Liver (tissue), 8 donors: ENCODE measurements at regions not wholly inside any gene's neighbourhood (a gene's known extent, or its start where the extent isn't known, plus 50 kb on each side); places are given as distances from the start of the nearest gene placed in this dataset.

Source experiments
- DNase-seq: peaks from one replicate; pipeline ENCODE4 v3.0.0-alpha.2; 2017; ENCODE audit warnings: low spot score
- H3K27ac ChIP-seq, 2 donors: one replicate each; pipeline ENCODE4 v1.7.0; 2013; ENCODE audit warnings: inconsistent platforms in 2 of 2, low read length in 2 of 2, control low read depth in 1 of 2, low read depth in 1 of 2, mild to moderate bottlenecking in 1 of 2
- H3K27me3 ChIP-seq, 4 donors: one replicate each; pipeline versions ENCODE4 v1.6.1 to v1.7.0; 2013; ENCODE audit warnings: low read length in 3 of 4, inconsistent platforms in 1 of 4, mild to moderate bottlenecking in 1 of 4, moderate library complexity in 1 of 4; ENCODE audit not compliant: control insufficient read depth in 4 of 4, insufficient read depth in 4 of 4
- H3K36me3 ChIP-seq, 4 donors: one replicate each; pipeline versions ENCODE4 v1.6.1 to v1.7.0; 2013; ENCODE audit warnings: low read length in 3 of 4, mild to moderate bottlenecking in 3 of 4, low read depth in 1 of 4, moderate library complexity in 1 of 4; ENCODE audit not compliant: control insufficient read depth in 4 of 4, insufficient read depth in 3 of 4
- H3K4me1 ChIP-seq, 4 donors: one replicate each; pipeline versions ENCODE4 v1.6.1 to v1.7.0; 2013; ENCODE audit warnings: low read length in 3 of 4, mild to moderate bottlenecking in 3 of 4, moderate library complexity in 1 of 4; ENCODE audit not compliant: control insufficient read depth in 4 of 4, insufficient read depth in 4 of 4
- H3K4me3 ChIP-seq, 3 donors: one replicate each; pipeline versions ENCODE4 v1.6.1 to v1.7.0; 2013; ENCODE audit warnings: low read length in 3 of 3, control low read depth in 1 of 3, low read depth in 1 of 3, mild to moderate bottlenecking in 1 of 3
- H3K9ac ChIP-seq, 2 donors: one replicate each; pipeline ENCODE4 v1.7.0; 2013; ENCODE audit warnings: low read length in 2 of 2, mild to moderate bottlenecking in 2 of 2, moderate library complexity in 2 of 2, control low read depth in 1 of 2, low read depth in 1 of 2
- H3K9me3 ChIP-seq, 4 donors: one replicate each; pipeline versions ENCODE4 v1.6.1 to v1.7.0; 2013; ENCODE audit warnings: low read length in 3 of 4; ENCODE audit not compliant: control insufficient read depth in 4 of 4
- CTCF ChIP-seq: fragments of 150-350 bp; IDR thresholded peaks from 2 replicates; pipeline ENCODE4 v1.5.1; 2017; ENCODE audit warnings: improper control_type of control experiment, low read depth, low read length; ENCODE audit not compliant: missing input control
- FOXA1 ChIP-seq: IDR thresholded peaks from 2 replicates; pipeline ENCODE4 v1.6.1; 2016; ENCODE audit warnings: antibody characterized with exemption
- FOXA2 ChIP-seq: IDR thresholded peaks from 2 replicates; pipeline ENCODE4 v1.6.1; 2016; ENCODE audit warnings: antibody characterized with exemption
- GABPA ChIP-seq, 2 donors: IDR thresholded peaks in 1 of 2; conservative IDR thresholded peaks in 1 of 2; 2 replicates each; pipeline ENCODE4 v1.6.1; 2016; ENCODE audit warnings: antibody characterized with exemption in 2 of 2, mild to moderate bottlenecking in 1 of 2, moderate library complexity in 1 of 2
- HNF4A ChIP-seq, 2 donors: conservative IDR thresholded peaks; 2 replicates each; pipeline ENCODE4 v1.6.1; 2016; ENCODE audit warnings: antibody characterized with exemption in 2 of 2, mild to moderate bottlenecking in 2 of 2
- HNF4G ChIP-seq: IDR thresholded peaks from 2 replicates; pipeline ENCODE4 v1.6.1; 2016; ENCODE audit warnings: antibody characterized with exemption
- JUND ChIP-seq, 2 donors: IDR thresholded peaks; 2 replicates each; pipeline ENCODE4 v1.6.1; 2016; ENCODE audit warnings: antibody characterized with exemption in 2 of 2
- NR2F2 ChIP-seq: IDR thresholded peaks from 2 replicates; pipeline ENCODE4 v1.6.1; 2016; ENCODE audit warnings: antibody characterized with exemption
- RAD21 ChIP-seq, 2 donors: IDR thresholded peaks; 2 replicates each; pipeline ENCODE4 v1.6.1; 2016; ENCODE audit warnings: antibody characterized with exemption in 2 of 2, mild to moderate bottlenecking in 2 of 2
- SP1 ChIP-seq: IDR thresholded peaks from 2 replicates; pipeline ENCODE4 v1.6.1; 2018; ENCODE audit warnings: antibody characterized with exemption, mild to moderate bottlenecking
- TAF1 ChIP-seq: conservative IDR thresholded peaks from 2 replicates; pipeline ENCODE4 v1.6.1; 2016; ENCODE audit warnings: antibody characterized with exemption, mild to moderate bottlenecking
- YY1 ChIP-seq: IDR thresholded peaks from 2 replicates; pipeline ENCODE4 v1.6.1; 2016; ENCODE audit warnings: antibody characterized with exemption, mild to moderate bottlenecking
- WGBS: extraction: QIAGEN DNeasy Blood & Tissue Kit; methylation state at CpG from one replicate; pipeline ENCODE4 v1.1.7; 2013; 5-methylcytosine and 5-hydroxymethylcytosine counted together
- TF ChIP-seq, protein P1 (sequence below): IDR thresholded peaks from 2 replicates; pipeline ENCODE4 v1.6.1; 2016; ENCODE audit warnings: antibody characterized with exemption
- TF ChIP-seq, protein P2 (sequence below): IDR thresholded peaks from 2 replicates; pipeline ENCODE4 v1.6.1; 2016; ENCODE audit warnings: antibody characterized with exemption
- TF ChIP-seq, protein P3 (sequence below): IDR thresholded peaks from 2 replicates; pipeline ENCODE4 v1.6.1; 2016; ENCODE audit warnings: antibody characterized with exemption
- TF ChIP-seq, protein P4 (sequence below): IDR thresholded peaks from 2 replicates; pipeline ENCODE4 v1.6.1; 2016; ENCODE audit warnings: antibody characterized with exemption, mild to moderate bottlenecking
- donor health status: healthy.
- donor health status: healthy.
- donor health status: healthy.
- donor health status: healthy.
- donor health status: healthy.

GRCh38 chr9:7561527-7562080, 238.0 kb downstream of the DMAC1 start:
- Histone ChIP-seq H3K4me1 (no peaks in the 10 kb centered on the region), H3K27ac (no peak overlapping the region), H3K9ac (no peak overlapping the region), H3K9me3 (no peaks in the 10 kb centered on the region), H3K36me3 (no peaks in the 10 kb centered on the region), H3K27me3 (peaks cover 0 to 12% (median 0%) of the 10 kb centered on the region in 4 donors), H3K4me3 (no peak overlapping the region)
- no peak for TF ChIP-seq SP1
- TF ChIP-seq FOXA2 = no peak
- TF ChIP-seq GABPA (IDR thresholded peaks at IDR 0.05 in 1 of 2, conservative IDR thresholded peaks at IDR 0.05 in 1 of 2) = no peak
- TF ChIP-seq HNF4G = no peak
- TF ChIP-seq RAD21 (IDR thresholded peaks at IDR 0.05) = no peak
- TF ChIP-seq, protein P1, sequence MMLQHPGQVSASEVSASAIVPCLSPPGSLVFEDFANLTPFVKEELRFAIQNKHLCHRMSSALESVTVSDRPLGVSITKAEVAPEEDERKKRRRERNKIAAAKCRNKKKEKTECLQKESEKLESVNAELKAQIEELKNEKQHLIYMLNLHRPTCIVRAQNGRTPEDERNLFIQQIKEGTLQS = no peak
- TF ChIP-seq, protein P2, sequence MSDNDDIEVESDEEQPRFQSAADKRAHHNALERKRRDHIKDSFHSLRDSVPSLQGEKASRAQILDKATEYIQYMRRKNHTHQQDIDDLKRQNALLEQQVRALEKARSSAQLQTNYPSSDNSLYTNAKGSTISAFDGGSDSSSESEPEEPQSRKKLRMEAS = no peak
- TF ChIP-seq FOXA1 = no peak
- TF ChIP-seq, protein P3, sequence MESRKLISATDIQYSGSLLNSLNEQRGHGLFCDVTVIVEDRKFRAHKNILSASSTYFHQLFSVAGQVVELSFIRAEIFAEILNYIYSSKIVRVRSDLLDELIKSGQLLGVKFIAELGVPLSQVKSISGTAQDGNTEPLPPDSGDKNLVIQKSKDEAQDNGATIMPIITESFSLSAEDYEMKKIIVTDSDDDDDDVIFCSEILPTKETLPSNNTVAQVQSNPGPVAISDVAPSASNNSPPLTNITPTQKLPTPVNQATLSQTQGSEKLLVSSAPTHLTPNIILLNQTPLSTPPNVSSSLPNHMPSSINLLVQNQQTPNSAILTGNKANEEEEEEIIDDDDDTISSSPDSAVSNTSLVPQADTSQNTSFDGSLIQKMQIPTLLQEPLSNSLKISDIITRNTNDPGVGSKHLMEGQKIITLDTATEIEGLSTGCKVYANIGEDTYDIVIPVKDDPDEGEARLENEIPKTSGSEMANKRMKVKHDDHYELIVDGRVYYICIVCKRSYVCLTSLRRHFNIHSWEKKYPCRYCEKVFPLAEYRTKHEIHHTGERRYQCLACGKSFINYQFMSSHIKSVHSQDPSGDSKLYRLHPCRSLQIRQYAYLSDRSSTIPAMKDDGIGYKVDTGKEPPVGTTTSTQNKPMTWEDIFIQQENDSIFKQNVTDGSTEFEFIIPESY = no peak
- TF ChIP-seq JUND (IDR thresholded peaks at IDR 0.05) = no peak
- TF ChIP-seq CTCF = no peak
- no peak for TF ChIP-seq HNF4A (conservative IDR thresholded peaks at IDR 0.05)
- no peak for TF ChIP-seq YY1
- TF ChIP-seq NR2F2 = no peak
- TF ChIP-seq, protein P4, sequence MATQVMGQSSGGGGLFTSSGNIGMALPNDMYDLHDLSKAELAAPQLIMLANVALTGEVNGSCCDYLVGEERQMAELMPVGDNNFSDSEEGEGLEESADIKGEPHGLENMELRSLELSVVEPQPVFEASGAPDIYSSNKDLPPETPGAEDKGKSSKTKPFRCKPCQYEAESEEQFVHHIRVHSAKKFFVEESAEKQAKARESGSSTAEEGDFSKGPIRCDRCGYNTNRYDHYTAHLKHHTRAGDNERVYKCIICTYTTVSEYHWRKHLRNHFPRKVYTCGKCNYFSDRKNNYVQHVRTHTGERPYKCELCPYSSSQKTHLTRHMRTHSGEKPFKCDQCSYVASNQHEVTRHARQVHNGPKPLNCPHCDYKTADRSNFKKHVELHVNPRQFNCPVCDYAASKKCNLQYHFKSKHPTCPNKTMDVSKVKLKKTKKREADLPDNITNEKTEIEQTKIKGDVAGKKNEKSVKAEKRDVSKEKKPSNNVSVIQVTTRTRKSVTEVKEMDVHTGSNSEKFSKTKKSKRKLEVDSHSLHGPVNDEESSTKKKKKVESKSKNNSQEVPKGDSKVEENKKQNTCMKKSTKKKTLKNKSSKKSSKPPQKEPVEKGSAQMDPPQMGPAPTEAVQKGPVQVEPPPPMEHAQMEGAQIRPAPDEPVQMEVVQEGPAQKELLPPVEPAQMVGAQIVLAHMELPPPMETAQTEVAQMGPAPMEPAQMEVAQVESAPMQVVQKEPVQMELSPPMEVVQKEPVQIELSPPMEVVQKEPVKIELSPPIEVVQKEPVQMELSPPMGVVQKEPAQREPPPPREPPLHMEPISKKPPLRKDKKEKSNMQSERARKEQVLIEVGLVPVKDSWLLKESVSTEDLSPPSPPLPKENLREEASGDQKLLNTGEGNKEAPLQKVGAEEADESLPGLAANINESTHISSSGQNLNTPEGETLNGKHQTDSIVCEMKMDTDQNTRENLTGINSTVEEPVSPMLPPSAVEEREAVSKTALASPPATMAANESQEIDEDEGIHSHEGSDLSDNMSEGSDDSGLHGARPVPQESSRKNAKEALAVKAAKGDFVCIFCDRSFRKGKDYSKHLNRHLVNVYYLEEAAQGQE = no peak
- 68% methylated on average over 6 of the region's 6 CpGs for WGBS
- DNase-seq = no peak

DNA sequence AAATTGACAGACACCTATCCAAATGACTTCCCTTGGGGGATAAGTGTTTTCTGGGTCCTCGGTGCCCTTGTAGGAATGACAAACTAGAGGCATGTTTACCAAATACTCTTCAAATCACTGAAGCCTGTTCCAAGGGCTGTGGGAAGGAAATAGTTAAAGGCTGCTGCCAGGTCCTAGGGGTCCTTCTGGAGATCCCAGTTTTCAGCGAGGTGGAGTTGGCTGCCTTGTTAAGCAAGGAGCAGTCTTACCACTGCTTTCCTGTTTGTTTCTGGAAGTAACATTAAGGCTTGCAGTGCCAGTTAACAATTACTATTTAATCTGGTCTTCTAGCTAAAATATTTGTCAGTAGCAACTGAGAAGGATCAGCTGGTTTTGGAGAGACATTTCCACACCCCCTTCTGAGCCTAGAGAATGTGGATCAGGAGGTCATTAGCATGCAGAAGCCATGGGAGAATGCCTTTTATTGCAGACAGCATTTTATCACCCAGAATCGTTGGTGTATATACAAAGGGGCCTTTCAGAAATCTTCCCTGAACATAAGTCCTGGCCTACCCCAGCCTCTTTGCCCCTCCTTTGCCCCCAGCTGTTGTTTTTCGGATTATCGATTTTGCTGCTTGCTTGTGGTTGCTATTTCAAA, 238.8 kb downstream of the DMAC1 start:
- H3K4me1 ChIP-seq = no peaks in the 10 kb centered on the region
- peaks cover 0 to 6% (median 0%) of the 10 kb centered on the region in 4 donors for H3K27me3 ChIP-seq
- H3K4me3 ChIP-seq = no peak overlapping the region
- WGBS = 35% methylated on average over 5 of the region's 5 CpGs
- no peak for DNase-seq
- H3K27ac ChIP-seq = no peak overlapping the region
- no peaks in the 10 kb centered on the region for H3K36me3 ChIP-seq
- no peaks in the 10 kb centered on the region for H3K9me3 ChIP-seq
- H3K9ac ChIP-seq = no peak overlapping the region
- TF ChIP-seq, protein P1 = no peak
- TF ChIP-seq GABPA (IDR thresholded peaks at IDR 0.05 in 1 of 2, conservative IDR thresholded peaks at IDR 0.05 in 1 of 2) (no peak), CTCF (no peak), TAF1 (no peak), NR2F2 (no peak)
